HCT116 (cell line): ENCODE measurements at regions not wholly inside any gene's neighbourhood (a gene's known extent, or its start where the extent isn't known, plus 50 kb on each side); places are given as distances from the start of the nearest gene placed in this dataset.

Source experiments
- ATAC-seq: fragments of 200-7000 bp; cut with Tn5 transposase; 2 replicates; pipeline ENCODE4 v1.9.1; 2020; ENCODE audit warnings: mild to moderate bottlenecking, moderate library complexity
- BruUV-seq: library from RNA; stranded (reverse); fragments of 400-500 nt; replicated peaks from 2 replicates; lab custom pipeline; 2021; lab: Mats Ljungman, UMichigan
- CTCF ChIA-PET: fragments of 300-600 bp; sonication (Branson Sonifier 250); formaldehyde crosslinking; loops from one replicate; lab custom pipeline; 2021; ENCODE audit warnings: antibody characterized with exemption; lab: Charles Lee
- POLR2A ChIA-PET: fragments of 300-600, 350-600 bp; sonication (Branson Sonifier 250); formaldehyde crosslinking; loops from one replicate; lab custom pipeline; 2021; ENCODE audit warnings: antibody characterized with exemption; lab: Charles Lee
- RAD21 ChIA-PET, 2 experiments: fragments of 300-600 bp; sonication (Branson Sonifier 250); formaldehyde crosslinking; loops; one replicate each; lab custom pipeline; 2023; ENCODE audit warnings: low total read pairs in 2 of 2; ENCODE audit not compliant: uncharacterized antibody in 2 of 2, unreplicated experiment in 2 of 2, low non-redundant PET in 1 of 2; lab: Charles Lee
- DNase-seq: peaks from one replicate; pipeline ENCODE4 v3.0.0-alpha.2; 2010; ENCODE audit warnings: low read depth, low spot score
- H2AFZ ChIP-seq: fragments of 200-600 bp; shearing (Covaris generic), sonication (generic); 2 replicates; pipeline ENCODE4 v1.6.1; 2017; ENCODE audit warnings: low read depth, mixed run types, mixed read lengths, antibody characterized with exemption, low read length; ENCODE audit not compliant: poor library complexity, severe bottlenecking
- H3K27ac ChIP-seq: 2 replicates; pipeline ENCODE4 v1.5.1; 2012; ENCODE audit warnings: low read depth, low read length
- H3K27me3 ChIP-seq: fragments of 200-600 bp; sonication (generic); 2 replicates; pipeline ENCODE4 v1.6.1; 2016; ENCODE audit warnings: mixed run types, low read length, mixed read lengths; ENCODE audit not compliant: insufficient read depth
- H3K36me3 ChIP-seq, 2 experiments: fragments of 200-500 bp in 1 of 2; fragments of 200-600 bp in 1 of 2; sonication (Bioruptor generic) in 1 of 2; sonication (generic) in 1 of 2; 2 replicates each; pipeline versions ENCODE4 v1.5.1 to v1.6.1; 2014 to 2016; ENCODE audit warnings: low read length in 2 of 2, inconsistent platforms in 1 of 2, mixed read lengths in 1 of 2, mixed run types in 1 of 2; ENCODE audit not compliant: insufficient read depth in 2 of 2, control insufficient read depth in 1 of 2
- H3K4me1 ChIP-seq, 2 experiments: fragments of 200-600 bp in 1 of 2; sonication (generic) in 1 of 2; 2 replicates each; pipeline versions ENCODE4 v1.5.1 to v1.6.1; 2012 to 2017; ENCODE audit warnings: low read length in 2 of 2, inconsistent platforms in 1 of 2, mild to moderate bottlenecking in 1 of 2, mixed read lengths in 1 of 2, mixed run types in 1 of 2, moderate library complexity in 1 of 2; ENCODE audit not compliant: insufficient read depth in 2 of 2, control insufficient read depth in 1 of 2
- H3K4me2 ChIP-seq: fragments of 200-600 bp; sonication (generic); 2 replicates; pipeline ENCODE4 v1.6.1; 2017; ENCODE audit warnings: mixed run types, low read length, mixed read lengths
- H3K4me3 ChIP-seq, 2 experiments: fragments of 200-600 bp in 1 of 2; sonication (generic) in 1 of 2; replicated peaks in 1 of 2; 2 replicates each; pipeline ENCODE4 v1.5.1; 2011 to 2016; ENCODE audit warnings: low read length in 2 of 2, control low read depth in 1 of 2, low read depth in 1 of 2, mild to moderate bottlenecking in 1 of 2, mixed read lengths in 1 of 2, mixed run types in 1 of 2
- H3K79me2 ChIP-seq: fragments of 200-600 bp; sonication (generic); 2 replicates; pipeline ENCODE4 v1.6.1; 2017; ENCODE audit warnings: mild to moderate bottlenecking, mixed run types, low read length, moderate library complexity, mixed read lengths; ENCODE audit not compliant: insufficient read depth
- H3K9ac ChIP-seq: fragments of 200-600 bp; sonication (generic); 2 replicates; pipeline ENCODE4 v1.6.1; 2016; ENCODE audit warnings: low read length, mixed read lengths
- H3K9me2 ChIP-seq: fragments of 200-600 bp; sonication (generic), shearing (Covaris generic); 2 replicates; pipeline ENCODE4 v1.6.1; 2017; ENCODE audit warnings: mixed run types, mild to moderate bottlenecking, moderate library complexity; ENCODE audit not compliant: insufficient read depth
- H3K9me3 ChIP-seq, 2 experiments: fragments of 200-500 bp in 1 of 2; fragments of 200-600 bp in 1 of 2; sonication (Bioruptor generic) in 1 of 2; sonication (generic) in 1 of 2; 2 replicates each; pipeline ENCODE4 v1.6.1; 2014 to 2017; ENCODE audit warnings: low read length in 2 of 2, mixed read lengths in 2 of 2, inconsistent platforms in 1 of 2, low read depth in 1 of 2, mild to moderate bottlenecking in 1 of 2, mixed run types in 1 of 2, moderate library complexity in 1 of 2; ENCODE audit not compliant: control insufficient read depth in 1 of 2, insufficient read depth in 1 of 2
- H4K20me1 ChIP-seq: fragments of 200-600 bp; sonication (generic), shearing (Covaris generic); 2 replicates; pipeline ENCODE4 v1.6.1; 2017; ENCODE audit warnings: mixed run types, mild to moderate bottlenecking, moderate library complexity; ENCODE audit not compliant: insufficient read depth
- CBX3 ChIP-seq: IDR thresholded peaks from 2 replicates; pipeline ENCODE4 v1.6.1; 2012; ENCODE audit warnings: low read depth
- CEBPB ChIP-seq: IDR thresholded peaks from 2 replicates; pipeline ENCODE4 v1.6.1; 2012; ENCODE audit warnings: low read depth
- CTCF ChIP-seq, 3 experiments: fragments of 200-600 bp in 1 of 3; sonication (generic) in 1 of 3; IDR thresholded peaks in 2 of 3; conservative IDR thresholded peaks in 1 of 3; 2 replicates each; pipeline ENCODE4 v1.5.1; 2012 to 2017; ENCODE audit warnings: low read depth in 2 of 3, low read length in 2 of 3, antibody characterized with exemption in 1 of 3, borderline replicate concordance in 1 of 3, control low read depth in 1 of 3, mild to moderate bottlenecking in 1 of 3, mixed read lengths in 1 of 3, mixed run types in 1 of 3, moderate library complexity in 1 of 3; ENCODE audit not compliant: insufficient read depth in 1 of 3
- ELF1 ChIP-seq: IDR thresholded peaks from 2 replicates; pipeline ENCODE4 v1.6.1; 2012; ENCODE audit warnings: low read depth, borderline replicate concordance
- EZH2 ChIP-seq: fragments of 200-600 bp; sonication (generic); IDR thresholded peaks from 2 replicates; pipeline ENCODE4 v1.6.1; 2017; ENCODE audit warnings: antibody characterized with exemption, mixed run types
- EZH2phosphoT487 ChIP-seq: fragments of 200-600 bp; IDR thresholded peaks from 2 replicates; pipeline ENCODE4 v1.6.1; 2018; ENCODE audit warnings: antibody characterized with exemption, borderline replicate concordance
- FOSL1 ChIP-seq: IDR thresholded peaks from 2 replicates; pipeline ENCODE4 v1.6.1; 2012; ENCODE audit warnings: low read depth
- MAX ChIP-seq: IDR thresholded peaks from 2 replicates; pipeline ENCODE4 v1.6.1; 2012
- POLR2AphosphoS5 ChIP-seq: IDR thresholded peaks from 2 replicates; pipeline ENCODE4 v1.6.1; 2011; ENCODE audit warnings: mild to moderate bottlenecking, low read depth, low read length, moderate library complexity
- SIN3A ChIP-seq: IDR thresholded peaks from 2 replicates; pipeline ENCODE4 v1.6.1; 2012; ENCODE audit warnings: low read depth
- SP1 ChIP-seq: IDR thresholded peaks from 2 replicates; pipeline ENCODE4 v1.6.1; 2012; ENCODE audit warnings: low read depth
- TCF7L2 ChIP-seq: IDR thresholded peaks from 2 replicates; pipeline ENCODE4 v1.7.0; 2011; ENCODE audit warnings: borderline replicate concordance, inconsistent platforms; ENCODE audit not compliant: insufficient read depth, insufficient read length; ENCODE audit errors: extremely low read depth
- YY1 ChIP-seq: IDR thresholded peaks from 2 replicates; pipeline ENCODE4 v1.6.1; 2011; ENCODE audit warnings: low read length, low read depth, moderate library complexity, mild to moderate bottlenecking; ENCODE audit not compliant: insufficient replicate concordance; ENCODE audit errors: extremely low read depth
- ZBTB33 ChIP-seq: IDR thresholded peaks from 2 replicates; pipeline ENCODE4 v1.6.1; 2011; ENCODE audit warnings: mild to moderate bottlenecking, low read length, moderate library complexity; ENCODE audit not compliant: insufficient replicate concordance; ENCODE audit errors: extremely low read depth
- ZFX ChIP-seq: fragments of 450-650 bp; IDR thresholded peaks from 2 replicates; pipeline ENCODE4 v1.6.1; 2017
- ZNF274 ChIP-seq: fragments of 200-500 bp; sonication (Bioruptor generic); IDR thresholded peaks from 2 replicates; pipeline ENCODE4 v1.6.1; 2014; ENCODE audit warnings: mild to moderate bottlenecking, low read depth, low read length, inconsistent platforms
- intact Hi-C: fragments of 100-400 bp; cut with micrococcal nuclease; formaldehyde crosslinking; loops from 2 replicates; pipeline ENCODE4 v1.10.0; 2022

- no peaks in the 10 kb centered on the region for H3K9me2 ChIP-seq
- intact Hi-C loops, result loop anchor here (10.0 kb wide), 1 partner anchor 261 kb away; no protein-coding TSS in a partner anchor
- H3K4me2 ChIP-seq, result no peak overlapping the region
- H3K4me1 ChIP-seq, result no peaks in the 10 kb centered on the region
- no peak overlapping the region for H3K9ac ChIP-seq
- 0 out of 2 replicates have a peak, but pooled peaks cover 4% of the 10 kb centered on the region for H3K27me3 ChIP-seq
- POLR2A ChIA-PET, result no interaction called here
- H4K20me1 ChIP-seq, result no peaks in the 10 kb centered on the region
- TF ChIP-seq ZNF274 (no peak), TCF7L2 (no peak), EZH2 (no peak), CEBPB (no peak), ZFX (no peak), SP1 (no peak), FOSL1 (no peak), MAX (no peak), CTCF (IDR thresholded peaks at IDR 0.05 in 2 of 3, conservative IDR thresholded peaks at IDR 0.05 in 1 of 3; ENCODE audit: borderline replicate concordance in 1 of 3, insufficient read depth in 1 of 3, low read depth in 2 of 3, low read length in 2 of 3) (no peak), ZBTB33 (no peak), CBX3 (no peak), EZH2phosphoT487 (no peak), POLR2AphosphoS5 (no peak), ELF1 (no peak), YY1 (no peak), SIN3A (no peak)
- TF ChIP-seq, all 23 proteins: peak for 0
- DNase-seq (no peak), ATAC-seq (no peak)
- Histone ChIP-seq H3K4me3 (no peak overlapping the region), H2AFZ (no peak overlapping the region), H3K9me3 (no peaks in the 10 kb centered on the region), H3K36me3 (no peaks in the 10 kb centered on the region), H3K79me2 (no peaks in the 10 kb centered on the region), H3K27ac (no peak overlapping the region)
- CTCF ChIA-PET, result no interaction called here
- RAD21 ChIA-PET, result no interaction called here
- no TSS peak for BruUV-seq
These were observed 980.7 kb upstream of the TMEM132C start for GRCh38 chr12:127286281-127286680.
